Left lung (tissue), 4 donors: ENCODE measurements at regions not wholly inside any gene's neighbourhood (a gene's known extent, or its start where the extent isn't known, plus 50 kb on each side); places are given as distances from the start of the nearest gene placed in this dataset.

ENCODE experiments used
- ATAC-seq: fragments of 200-7000 bp; cut with Tn5 transposase; one replicate; pipeline ENCODE4 v1.9.1; 2020; ENCODE audit warnings: moderate library complexity
- DNase-seq, 4 donors: peaks; one replicate each; pipeline ENCODE4 v3.0.0-alpha.2; 2013 to 2020
- H3K27ac ChIP-seq, 2 donors: fragments of 200-600 bp; sonication (generic) in 1 of 2; one replicate each; pipeline versions ENCODE4 v1.5.0 to v1.8.0; 2020 to 2021
- H3K27me3 ChIP-seq, 2 donors: fragments of 200-600 bp; sonication (generic) in 1 of 2; one replicate each; pipeline versions ENCODE4 v1.5.0 to v1.8.0; 2020 to 2021
- H3K36me3 ChIP-seq, 2 donors: fragments of 200-600 bp; sonication (generic) in 1 of 2; one replicate each; pipeline versions ENCODE4 v1.5.0 to v1.8.0; 2020 to 2021
- H3K4me1 ChIP-seq, 2 donors: fragments of 200-600 bp; one replicate each; pipeline ENCODE4 v1.8.0; 2021
- H3K4me3 ChIP-seq, 2 donors: fragments of 200-600 bp; sonication (generic) in 1 of 2; one replicate each; pipeline versions ENCODE4 v1.5.0 to v1.8.0; 2020 to 2021; ENCODE audit warnings: mild to moderate bottlenecking in 1 of 2
- H3K9me3 ChIP-seq, 2 donors: fragments of 200-600 bp; sonication (generic) in 1 of 2; one replicate each; pipeline versions ENCODE4 v1.5.0 to v1.8.0; 2020 to 2021
- intact Hi-C, 2 donors: fragments of 100-400 bp; cut with DNase I; formaldehyde crosslinking; loops; one replicate each; pipeline versions ENCODE4 v1.11.2 to v1.14.2; 2022
- TF ChIP-seq, protein P1 (sequence below), 2 donors: fragments of 200-600 bp; sonication (generic) in 1 of 2; IDR thresholded peaks; one replicate each; pipeline versions ENCODE4 v1.5.0 to v1.8.0; 2021; ENCODE audit warnings: antibody characterized with exemption in 2 of 2
- donor health status: DM: no; HTN: yes; CAD: no.
- donor health status: DM: no; HTN: no; CAD: no.

DNA sequence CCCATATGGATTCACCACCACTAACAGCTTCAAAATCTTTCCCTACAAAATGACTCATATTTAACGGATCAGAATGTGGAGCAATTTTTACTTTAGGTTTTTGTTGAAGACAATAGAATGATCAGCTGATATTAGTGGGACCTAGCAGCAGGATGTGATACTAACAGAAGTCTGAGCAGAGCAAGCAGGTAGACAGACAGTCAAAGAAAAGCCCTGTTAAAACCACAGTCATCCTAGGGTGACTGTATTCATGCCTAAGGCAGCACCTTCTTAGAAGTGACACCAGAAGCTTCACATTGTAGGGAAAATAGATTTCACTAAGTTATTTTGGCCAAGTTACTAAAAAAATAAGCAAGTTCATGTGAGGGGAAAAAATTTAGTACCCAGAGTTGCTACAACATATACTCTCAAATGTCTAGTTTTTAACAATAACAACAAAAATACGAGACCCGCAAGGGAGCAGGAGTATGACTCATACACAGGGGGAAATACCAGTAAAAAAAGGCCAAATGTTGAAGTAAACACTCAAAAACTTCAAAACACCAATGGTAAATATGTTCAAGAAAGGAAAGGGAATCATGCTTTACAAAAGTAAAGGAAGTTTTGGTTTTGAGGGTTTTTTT lies 590.9 kb downstream of the EPHA3 start:
- H3K9me3 ChIP-seq: peaks cover 0 to 6% of the 10 kb centered on the region in 2 donors
- H3K36me3 ChIP-seq: no peaks in the 10 kb centered on the region
- intact Hi-C loops: no loop called here
- no peak overlapping the region for H3K27ac ChIP-seq
- ATAC-seq (no peak), DNase-seq (no peak)
- H3K4me1 ChIP-seq: no peaks in the 10 kb centered on the region
- no peaks in the 10 kb centered on the region for H3K27me3 ChIP-seq
- no peak overlapping the region for H3K4me3 ChIP-seq
- TF ChIP-seq, protein P1, sequence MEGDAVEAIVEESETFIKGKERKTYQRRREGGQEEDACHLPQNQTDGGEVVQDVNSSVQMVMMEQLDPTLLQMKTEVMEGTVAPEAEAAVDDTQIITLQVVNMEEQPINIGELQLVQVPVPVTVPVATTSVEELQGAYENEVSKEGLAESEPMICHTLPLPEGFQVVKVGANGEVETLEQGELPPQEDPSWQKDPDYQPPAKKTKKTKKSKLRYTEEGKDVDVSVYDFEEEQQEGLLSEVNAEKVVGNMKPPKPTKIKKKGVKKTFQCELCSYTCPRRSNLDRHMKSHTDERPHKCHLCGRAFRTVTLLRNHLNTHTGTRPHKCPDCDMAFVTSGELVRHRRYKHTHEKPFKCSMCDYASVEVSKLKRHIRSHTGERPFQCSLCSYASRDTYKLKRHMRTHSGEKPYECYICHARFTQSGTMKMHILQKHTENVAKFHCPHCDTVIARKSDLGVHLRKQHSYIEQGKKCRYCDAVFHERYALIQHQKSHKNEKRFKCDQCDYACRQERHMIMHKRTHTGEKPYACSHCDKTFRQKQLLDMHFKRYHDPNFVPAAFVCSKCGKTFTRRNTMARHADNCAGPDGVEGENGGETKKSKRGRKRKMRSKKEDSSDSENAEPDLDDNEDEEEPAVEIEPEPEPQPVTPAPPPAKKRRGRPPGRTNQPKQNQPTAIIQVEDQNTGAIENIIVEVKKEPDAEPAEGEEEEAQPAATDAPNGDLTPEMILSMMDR (IDR thresholded peaks at IDR 0.05): no peak

DNA sequence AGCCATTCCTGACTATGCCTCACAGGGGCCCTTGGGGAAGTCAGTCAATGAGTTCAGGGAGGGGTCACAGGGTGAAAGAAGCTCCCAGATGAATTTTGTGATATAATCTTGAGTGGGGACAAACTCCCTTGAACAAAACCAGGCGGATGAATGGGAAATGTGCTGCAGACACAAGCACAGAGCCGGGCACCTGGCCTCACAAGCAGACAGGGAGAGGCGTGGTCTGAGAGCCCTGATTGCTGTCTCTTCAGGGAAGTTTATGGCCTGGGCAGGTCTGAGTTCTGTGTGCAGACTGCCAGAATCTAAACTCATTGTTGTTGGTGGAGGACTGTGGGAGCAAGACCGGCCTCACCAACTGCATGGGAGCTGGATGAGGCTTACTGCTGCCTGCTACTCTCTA lies 591.8 kb downstream of the EPHA3 start:
- H3K27me3 ChIP-seq: no peaks in the 10 kb centered on the region
- no peak overlapping the region for H3K27ac ChIP-seq
- H3K36me3 ChIP-seq: no peaks in the 10 kb centered on the region
- TF ChIP-seq, protein P1 (IDR thresholded peaks at IDR 0.05): no peak
- no peaks in the 10 kb centered on the region for H3K4me1 ChIP-seq
- peaks cover 0 to 15% of the 10 kb centered on the region in 2 donors for H3K9me3 ChIP-seq
- no peak overlapping the region for H3K4me3 ChIP-seq
- no peak for ATAC-seq
- peak in 1 of 4 donors; percentile 39 for DNase-seq
- intact Hi-C loops: no loop called here

DNA sequence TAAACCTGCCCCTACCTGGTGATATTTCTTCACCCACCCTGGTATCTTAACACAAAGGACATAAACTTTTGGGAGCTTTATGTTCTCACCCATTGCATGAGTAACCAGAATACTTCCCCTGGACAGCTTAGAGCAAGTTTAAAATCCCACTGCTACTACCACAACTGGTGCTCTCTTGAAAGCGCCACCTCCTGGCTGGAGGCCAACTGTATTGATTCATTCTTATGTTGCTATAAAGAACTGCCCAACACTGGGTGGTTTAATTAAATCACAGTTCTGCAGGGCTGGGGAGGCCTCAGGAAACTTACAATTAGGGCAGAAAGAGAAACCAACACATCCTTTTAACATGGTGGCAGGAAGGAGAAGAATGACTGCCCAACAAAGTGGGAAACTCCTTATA lies 592.4 kb downstream of the EPHA3 start:
- TF ChIP-seq, protein P1 (IDR thresholded peaks at IDR 0.05): no peak
- Histone ChIP-seq H3K4me1 (no peaks in the 10 kb centered on the region), H3K27me3 (no peaks in the 10 kb centered on the region), H3K9me3 (peaks cover 0 to 18% of the 10 kb centered on the region in 2 donors), H3K27ac (no peak overlapping the region), H3K4me3 (no peak overlapping the region), H3K36me3 (no peaks in the 10 kb centered on the region)
- DNase-seq (no peak), ATAC-seq (no peak)
- intact Hi-C loops: no loop called here

DNA sequence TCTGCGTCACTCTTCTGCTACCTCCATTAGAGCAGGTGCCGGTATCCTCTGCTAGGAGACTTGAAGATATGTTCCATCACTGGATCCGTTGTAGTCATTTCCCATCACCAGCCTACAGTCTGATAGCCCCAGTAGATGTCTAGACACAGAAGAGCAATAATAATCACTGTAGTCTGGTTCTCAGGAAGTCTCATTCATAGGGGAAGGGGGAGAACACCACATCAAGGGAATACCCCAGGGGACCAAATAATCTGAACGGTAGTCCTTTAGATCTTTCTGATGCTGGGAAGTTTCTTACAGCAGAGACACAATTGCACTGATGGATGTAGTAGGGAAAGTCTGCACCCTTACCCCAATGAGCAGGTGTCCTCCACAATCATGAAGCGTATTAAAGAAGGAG lies 595.0 kb downstream of the EPHA3 start:
- DNase-seq (no peak), ATAC-seq (no peak)
- Histone ChIP-seq H3K27ac (no peak overlapping the region), H3K4me1 (no peaks in the 10 kb centered on the region), H3K36me3 (no peaks in the 10 kb centered on the region), H3K4me3 (no peak overlapping the region), H3K9me3 (peaks cover 0 to 22% of the 10 kb centered on the region in 2 donors), H3K27me3 (no peaks in the 10 kb centered on the region)
- TF ChIP-seq, protein P1 (IDR thresholded peaks at IDR 0.05): no peak
- intact Hi-C loops: no loop called here

DNA sequence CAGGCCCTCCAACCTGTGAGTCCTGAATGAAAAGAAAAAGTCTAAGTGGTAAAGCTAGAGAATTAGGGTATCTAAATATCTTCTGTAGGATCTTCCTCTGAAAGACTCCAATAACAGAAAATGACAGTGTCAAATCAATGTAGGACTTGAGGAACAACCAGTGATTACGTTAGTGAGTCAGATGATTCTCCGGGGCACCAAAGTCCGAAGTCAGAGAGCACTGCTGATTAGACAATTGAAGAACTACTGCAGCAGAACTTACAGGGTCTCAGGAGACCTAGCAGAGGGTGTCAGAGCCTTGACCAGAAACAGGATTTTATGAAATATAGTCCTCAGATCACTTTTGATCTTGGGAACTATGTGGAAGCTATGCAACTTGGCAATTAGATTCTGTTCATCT lies 605.8 kb downstream of the EPHA3 start:
- no peaks in the 10 kb centered on the region for H3K4me1 ChIP-seq
- no peaks in the 10 kb centered on the region for H3K36me3 ChIP-seq
- TF ChIP-seq, protein P1 (IDR thresholded peaks at IDR 0.05): no peak
- H3K27ac ChIP-seq: no peak overlapping the region
- no peaks in the 10 kb centered on the region for H3K27me3 ChIP-seq
- DNase-seq (no peak), ATAC-seq (no peak)
- H3K4me3 ChIP-seq: no peak overlapping the region
- peaks cover 0 to 10% of the 10 kb centered on the region in 2 donors for H3K9me3 ChIP-seq
- intact Hi-C loops: no loop called here
